GM10248 (cell line): ENCODE measurements at regions not wholly inside any gene's neighbourhood (a gene's known extent, or its start where the extent isn't known, plus 50 kb on each side); places are given as distances from the start of the nearest gene placed in this dataset.

ENCODE experiments used
- CTCF ChIA-PET: fragments of 300-600 bp; sonication (Branson Sonifier 250); formaldehyde crosslinking; extraction: SDS; loops from one replicate; lab custom pipeline; 2021; ENCODE audit warnings: antibody characterized with exemption; lab: Yijun Ruan, JAX
- POLR2A ChIA-PET: fragments of 350-650 bp; sonication (Branson Sonifier 250); formaldehyde crosslinking; extraction: SDS; loops from one replicate; lab custom pipeline; 2020; ENCODE audit warnings: antibody characterized with exemption; lab: Yijun Ruan, JAX
- DNase-seq: peaks from one replicate; pipeline ENCODE4 v3.0.0; 2012; ENCODE audit errors: extremely low spot score
- CTCF ChIP-seq: IDR thresholded peaks from 2 replicates; pipeline ENCODE4 v1.5.1; 2012; ENCODE audit warnings: mild to moderate bottlenecking, low read depth; ENCODE audit errors: extremely low read depth, missing control alignments, control extremely low read depth

- ChIA-PET POLR2A (no interaction called here), CTCF (interaction anchor here (1.2 to 3.5 kb wide), 7 partner anchors 12 to 389 kb away, joined by 4 to 10 read pairs (median 4); partner anchors contain the start of genes GLIPR1L2 and PHLDA1)
- DNase-seq: no peak
- TF ChIP-seq CTCF: no peak
Observed at GRCh38 chr12:75642226-75642625, 130.8 kb upstream of the KRR1 start.

GRCh38 chr12:75641031-75641780 lies 129.8 kb upstream of the KRR1 start:
- CTCF ChIA-PET: interaction anchor here (1.2 to 3.5 kb wide), 9 partner anchors 11 to 390 kb away, joined by 3 to 10 read pairs (median 4); partner anchors contain the start of genes GLIPR1L2 and PHLDA1

GRCh38 chr12:75638792-75639191 lies 127.4 kb upstream of the KRR1 start:
- ChIA-PET POLR2A (no interaction called here), CTCF (interaction anchor here (0.6 to 1.3 kb wide), 2 partner anchors 61 to 112 kb away, joined by 3 to 4 read pairs; no protein-coding TSS in a partner anchor)
- DNase-seq: no peak
- no peak for TF ChIP-seq CTCF

More at GRCh38 chr12:75641031-75641780, 129.8 kb upstream of the KRR1 start:
- POLR2A ChIA-PET: no interaction called here
- DNase-seq: peak; percentile 70
- TF ChIP-seq CTCF: no peak

- ChIA-PET CTCF (interaction anchor here (1.4 kb wide), 1 partner anchor 9 kb away, joined by 4 read pairs; no protein-coding TSS in a partner anchor), POLR2A (no interaction called here)
- no peak for TF ChIP-seq CTCF
- DNase-seq: no peak
Observed at GRCh38 chr12:75636607-75637006, 125.2 kb upstream of the KRR1 start.

- DNase-seq: peak; percentile 22
- no peak for TF ChIP-seq CTCF
- CTCF ChIA-PET: no interaction called here
- POLR2A ChIA-PET: no interaction called here
Observed at GRCh38 chr12:75635606-75636444, 124.4 kb upstream of the KRR1 start.
